ENCODE measurements at regions not wholly inside any gene's neighbourhood (a gene's known extent, or its start where the extent isn't known, plus 50 kb on each side); places are given as distances from the start of the nearest gene placed in this dataset.

- Histone ChIP-seq H2AFZ (ENCODE audit: low read depth, low read length) (no peak overlapping the region), H3K36me3 (ENCODE audit: insufficient read depth, low read length) (no peaks in the 10 kb centered on the region), H3K27me3 (ENCODE audit: insufficient read depth, low read length, poor library complexity) (no peaks in the 10 kb centered on the region), H3K9me3 (ENCODE audit: insufficient read depth, low read length, severe bottlenecking) (no peaks in the 10 kb centered on the region), H3K27ac (ENCODE audit: low read length) (no peak overlapping the region), H3K4me1 (ENCODE audit: insufficient read depth, low read length) (no peaks in the 10 kb centered on the region), H3K4me3 (ENCODE audit: low read depth in 1 of 2, low read length in 2 of 2) (no peak overlapping the region), H3K4me2 (ENCODE audit: insufficient read depth, low read length) (no peak overlapping the region), H3K9ac (ENCODE audit: low read depth, low read length) (no peak overlapping the region), H4K20me1 (ENCODE audit: insufficient read depth, low read length) (0 out of 2 replicates have a peak, but pooled peaks cover 8% of the 10 kb centered on the region), H3K79me2 (ENCODE audit: insufficient read depth, low read length) (no peaks in the 10 kb centered on the region)
- DNase-seq, result no peak
- no peak for TF ChIP-seq CTCF (IDR thresholded peaks at IDR 0.05; ENCODE audit: borderline replicate concordance, extremely low read depth, low read length, poor library complexity, severe bottlenecking)
- ATAC-seq (ENCODE audit: insufficient read depth, low read depth), result no peak
Observed at GRCh38 chr16:85281181-85281580, 168.9 kb upstream of the CIBAR2 start.

- DNase-seq (no peak), ATAC-seq (ENCODE audit: insufficient read depth, low read depth) (no peak)
- H3K9ac ChIP-seq (ENCODE audit: low read depth, low read length), result no peak overlapping the region
- no peaks in the 10 kb centered on the region for H3K27me3 ChIP-seq (ENCODE audit: insufficient read depth, low read length, poor library complexity)
- H3K4me1 ChIP-seq (ENCODE audit: insufficient read depth, low read length), result no peaks in the 10 kb centered on the region
- H3K4me3 ChIP-seq (ENCODE audit: low read depth in 1 of 2, low read length in 2 of 2), result no peak overlapping the region
- H2AFZ ChIP-seq (ENCODE audit: low read depth, low read length), result no peak overlapping the region
- H3K36me3 ChIP-seq (ENCODE audit: insufficient read depth, low read length), result no peaks in the 10 kb centered on the region
- H4K20me1 ChIP-seq (ENCODE audit: insufficient read depth, low read length), result 0 out of 2 replicates have a peak, but pooled peaks cover 8% of the 10 kb centered on the region
- TF ChIP-seq EZH2 (IDR thresholded peaks at IDR 0.05; ENCODE audit: borderline replicate concordance, low read depth, low read length, severe bottlenecking) (no peak), CTCF (IDR thresholded peaks at IDR 0.05; ENCODE audit: borderline replicate concordance, extremely low read depth, low read length, poor library complexity, severe bottlenecking) (no peak)
- no peaks in the 10 kb centered on the region for H3K79me2 ChIP-seq (ENCODE audit: insufficient read depth, low read length)
- no peak overlapping the region for H3K27ac ChIP-seq (ENCODE audit: low read length)
- no peaks in the 10 kb centered on the region for H3K9me3 ChIP-seq (ENCODE audit: insufficient read depth, low read length, severe bottlenecking)
- H3K4me2 ChIP-seq (ENCODE audit: insufficient read depth, low read length), result no peak overlapping the region
Observed at GRCh38 chr16:85282842-85283241, 170.6 kb upstream of the CIBAR2 start.

- Histone ChIP-seq H2AFZ (ENCODE audit: low read depth, low read length) (no peak overlapping the region), H3K9ac (ENCODE audit: low read depth, low read length) (no peak overlapping the region), H3K9me3 (ENCODE audit: insufficient read depth, low read length, severe bottlenecking) (no peaks in the 10 kb centered on the region), H4K20me1 (ENCODE audit: insufficient read depth, low read length) (0 out of 2 replicates have a peak, but pooled peaks cover 8% of the 10 kb centered on the region), H3K27me3 (ENCODE audit: insufficient read depth, low read length, poor library complexity) (no peaks in the 10 kb centered on the region), H3K27ac (ENCODE audit: low read length) (no peak overlapping the region), H3K4me1 (ENCODE audit: insufficient read depth, low read length) (no peaks in the 10 kb centered on the region), H3K4me2 (ENCODE audit: insufficient read depth, low read length) (no peak overlapping the region), H3K4me3 (ENCODE audit: low read depth in 1 of 2, low read length in 2 of 2) (no peak overlapping the region), H3K79me2 (ENCODE audit: insufficient read depth, low read length) (no peaks in the 10 kb centered on the region), H3K36me3 (ENCODE audit: insufficient read depth, low read length) (no peaks in the 10 kb centered on the region)
- no peak for ATAC-seq (ENCODE audit: insufficient read depth, low read depth)
- no peak for DNase-seq
- no peak for TF ChIP-seq EZH2 (IDR thresholded peaks at IDR 0.05; ENCODE audit: borderline replicate concordance, low read depth, low read length, severe bottlenecking)
- no peak for TF ChIP-seq CTCF (IDR thresholded peaks at IDR 0.05; ENCODE audit: borderline replicate concordance, extremely low read depth, low read length, poor library complexity, severe bottlenecking)
Observed at GRCh38 chr16:85283305-85284050, 171.2 kb upstream of the CIBAR2 start.
